ENCODE measurements at regions not wholly inside any gene's neighbourhood (a gene's known extent, or its start where the extent isn't known, plus 50 kb on each side); places are given as distances from the start of the nearest gene placed in this dataset.

- H3K4me1 Mint-ChIP-seq (ENCODE audit: low read depth, unreplicated experiment), result no peaks in the 10 kb centered on the region
- no peaks in the 10 kb centered on the region for H4K20me1 ChIP-seq (ENCODE audit: insufficient read depth, low read length)
- no peaks in the 10 kb centered on the region for H3K27me3 Mint-ChIP-seq (ENCODE audit: low read depth, unreplicated experiment)
- no peaks in the 10 kb centered on the region for H3K79me2 ChIP-seq (ENCODE audit: insufficient read depth, low read length)
- no peaks in the 10 kb centered on the region for H3K27me3 ChIP-seq (ENCODE audit: insufficient read depth, low read length)
- no peak for FAIRE-seq
- no peaks in the 10 kb centered on the region for H3K36me3 Mint-ChIP-seq (ENCODE audit: low read depth, unreplicated experiment)
- no peak overlapping the region for H3K4me3 Mint-ChIP-seq (ENCODE audit: unreplicated experiment)
- no peak overlapping the region for H3K27ac Mint-ChIP-seq (ENCODE audit: unreplicated experiment)
- H3K9ac ChIP-seq (ENCODE audit: low read length), result no peak overlapping the region
- H3K27ac ChIP-seq (ENCODE audit: low read depth, low read length), result no peak overlapping the region
- no peak for DNase-seq (ENCODE audit: low read depth)
- H3K4me2 ChIP-seq (ENCODE audit: low read length), result no peak overlapping the region
- no peaks in the 10 kb centered on the region for H3K9me3 ChIP-seq (ENCODE audit: insufficient read depth, low read depth, low read length)
- no peak overlapping the region for H3K4me3 ChIP-seq (ENCODE audit: insufficient read depth, low read depth, low read length)
- H3K36me3 ChIP-seq (ENCODE audit: insufficient read depth, low read length), result no peaks in the 10 kb centered on the region
- TF ChIP-seq CTCF (IDR thresholded peaks at IDR 0.05; ENCODE audit: insufficient read depth, low read depth, low read length) (no peak), EZH2 (IDR thresholded peaks at IDR 0.05; ENCODE audit: insufficient read depth, low read length) (no peak)
- H2AFZ ChIP-seq (ENCODE audit: low read depth, low read length), result no peak overlapping the region
- no peaks in the 10 kb centered on the region for H3K4me1 ChIP-seq (ENCODE audit: insufficient read depth, low read length)
- H3K9me3 Mint-ChIP-seq (ENCODE audit: unreplicated experiment), result no peaks in the 10 kb centered on the region
Observed at GRCh38 chr4:59805176-59805575, 1395.0 kb upstream of the ADGRL3 start.

- no peaks in the 10 kb centered on the region for H3K36me3 Mint-ChIP-seq (ENCODE audit: low read depth, unreplicated experiment)
- Histone ChIP-seq H3K36me3 (ENCODE audit: insufficient read depth, low read length) (no peaks in the 10 kb centered on the region), H3K27me3 (ENCODE audit: insufficient read depth, low read length) (no peaks in the 10 kb centered on the region), H3K4me2 (ENCODE audit: low read length) (no peak overlapping the region), H3K4me1 (ENCODE audit: insufficient read depth, low read length) (no peaks in the 10 kb centered on the region), H3K9ac (ENCODE audit: low read length) (no peak overlapping the region), H2AFZ (ENCODE audit: low read depth, low read length) (no peak overlapping the region), H4K20me1 (ENCODE audit: insufficient read depth, low read length) (no peaks in the 10 kb centered on the region), H3K79me2 (ENCODE audit: insufficient read depth, low read length) (no peaks in the 10 kb centered on the region), H3K27ac (ENCODE audit: low read depth, low read length) (no peak overlapping the region), H3K4me3 (ENCODE audit: insufficient read depth, low read depth, low read length) (no peak overlapping the region), H3K9me3 (ENCODE audit: insufficient read depth, low read depth, low read length) (no peaks in the 10 kb centered on the region)
- no peaks in the 10 kb centered on the region for H3K27me3 Mint-ChIP-seq (ENCODE audit: low read depth, unreplicated experiment)
- H3K9me3 Mint-ChIP-seq (ENCODE audit: unreplicated experiment), result no peaks in the 10 kb centered on the region
- no peak overlapping the region for H3K27ac Mint-ChIP-seq (ENCODE audit: unreplicated experiment)
- no peak for DNase-seq (ENCODE audit: low read depth)
- TF ChIP-seq EZH2 (IDR thresholded peaks at IDR 0.05; ENCODE audit: insufficient read depth, low read length) (no peak), CTCF (IDR thresholded peaks at IDR 0.05; ENCODE audit: insufficient read depth, low read depth, low read length) (no peak)
- no peak overlapping the region for H3K4me3 Mint-ChIP-seq (ENCODE audit: unreplicated experiment)
- no peaks in the 10 kb centered on the region for H3K4me1 Mint-ChIP-seq (ENCODE audit: low read depth, unreplicated experiment)
- FAIRE-seq, result no peak
Observed at GRCh38 chr4:59814402-59815010, 1385.6 kb upstream of the ADGRL3 start.

- no peak for FAIRE-seq
- Mint-ChIP-seq H3K27me3 (ENCODE audit: low read depth, unreplicated experiment) (no peaks in the 10 kb centered on the region), H3K9me3 (ENCODE audit: unreplicated experiment) (no peaks in the 10 kb centered on the region), H3K36me3 (ENCODE audit: low read depth, unreplicated experiment) (no peaks in the 10 kb centered on the region), H3K27ac (ENCODE audit: unreplicated experiment) (no peak overlapping the region), H3K4me3 (ENCODE audit: unreplicated experiment) (no peak overlapping the region), H3K4me1 (ENCODE audit: low read depth, unreplicated experiment) (no peaks in the 10 kb centered on the region)
- Histone ChIP-seq H3K4me1 (ENCODE audit: insufficient read depth, low read length) (no peaks in the 10 kb centered on the region), H3K9ac (ENCODE audit: low read length) (peak overlapping the region; percentile 77), H3K9me3 (ENCODE audit: insufficient read depth, low read depth, low read length) (no peaks in the 10 kb centered on the region), H3K4me2 (ENCODE audit: low read length) (peak overlapping the region; percentile 78), H3K27me3 (ENCODE audit: insufficient read depth, low read length) (no peaks in the 10 kb centered on the region), H3K4me3 (ENCODE audit: insufficient read depth, low read depth, low read length) (peak overlapping the region; percentile 58), H2AFZ (ENCODE audit: low read depth, low read length) (peak overlapping the region; percentile 56), H3K36me3 (ENCODE audit: insufficient read depth, low read length) (no peaks in the 10 kb centered on the region), H4K20me1 (ENCODE audit: insufficient read depth, low read length) (no peaks in the 10 kb centered on the region), H3K27ac (ENCODE audit: low read depth, low read length) (no peak overlapping the region), H3K79me2 (ENCODE audit: insufficient read depth, low read length) (no peaks in the 10 kb centered on the region)
- peak; percentile 5 for DNase-seq (ENCODE audit: low read depth)
- TF ChIP-seq EZH2 (IDR thresholded peaks at IDR 0.05; ENCODE audit: insufficient read depth, low read length) (no peak), CTCF (IDR thresholded peaks at IDR 0.05; ENCODE audit: insufficient read depth, low read depth, low read length) (no peak)
Observed at GRCh38 chr4:59818656-59819055, 1381.5 kb upstream of the ADGRL3 start.

Measured in astrocyte (in vitro differentiated cells and primary cell).